ENCODE measurements at regions not wholly inside any gene's neighbourhood (a gene's known extent, or its start where the extent isn't known, plus 50 kb on each side); places are given as distances from the start of the nearest gene placed in this dataset.

GRCh38 chr4:31108762-31109161, 388.6 kb downstream of the PCDH7 start:
- Histone ChIP-seq H3K27ac (ENCODE audit: low read depth, low read length, poor library complexity, severe bottlenecking) (no peak overlapping the region), H3K79me2 (ENCODE audit: insufficient read depth, low read depth, low read length) (no peaks in the 10 kb centered on the region), H3K4me2 (ENCODE audit: low read length) (no peak overlapping the region), H3K36me3 (ENCODE audit: insufficient read depth, low read length) (no peaks in the 10 kb centered on the region), H3K9me2 (ENCODE audit: insufficient read depth, low read length) (no peaks in the 10 kb centered on the region), H3K4me1 (ENCODE audit: insufficient read depth, low read length, poor library complexity, severe bottlenecking) (no peaks in the 10 kb centered on the region), H3K9me3 (ENCODE audit: low read length) (no peaks in the 10 kb centered on the region), H2AFZ (ENCODE audit: low read length) (no peak overlapping the region), H4K20me1 (ENCODE audit: insufficient read depth, low read length) (no peaks in the 10 kb centered on the region), H3K4me3 (ENCODE audit: low read depth, low read length, poor library complexity, severe bottlenecking) (no peak overlapping the region)
- ChIA-PET CTCF (ENCODE audit: unreplicated experiment) (no interaction called here), POLR2A (no interaction called here)
- BruUV-seq (replicated peaks) = no TSS peak
- intact Hi-C loops (cut with micrococcal nuclease; ENCODE audit: unreplicated experiment) = no loop called here
- TF ChIP-seq CTCF (conservative IDR thresholded peaks at IDR 0.05; ENCODE audit: low read length) (no peak), EZH2phosphoT487 (IDR thresholded peaks at IDR 0.05; ENCODE audit: borderline replicate concordance, low read depth, low read length) (no peak)
- DNase-seq (ENCODE audit: low spot score) = no peak

DNA sequence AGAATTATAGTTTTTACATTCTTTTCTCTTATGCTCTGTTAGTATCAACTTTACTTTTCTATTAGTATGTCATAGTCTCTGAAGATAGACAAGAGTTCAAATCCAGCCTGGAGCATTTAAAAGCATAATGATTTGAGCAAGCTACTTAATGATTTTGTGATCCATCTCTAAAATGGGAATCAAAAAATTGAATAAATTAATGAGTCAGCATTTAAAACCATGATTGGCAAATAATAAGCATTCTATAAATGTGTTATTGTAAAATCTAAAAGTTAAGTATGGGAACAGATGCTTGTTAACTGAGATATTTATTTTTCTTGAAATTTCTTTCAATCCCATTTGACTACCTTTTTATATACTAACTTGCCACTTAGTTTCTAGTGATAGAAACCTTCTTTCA, 391.6 kb downstream of the PCDH7 start:
- TF ChIP-seq CTCF (conservative IDR thresholded peaks at IDR 0.05; ENCODE audit: low read length) (no peak), EZH2phosphoT487 (IDR thresholded peaks at IDR 0.05; ENCODE audit: borderline replicate concordance, low read depth, low read length) (no peak)
- ChIA-PET CTCF (ENCODE audit: unreplicated experiment) (no interaction called here), POLR2A (no interaction called here)
- Histone ChIP-seq H3K79me2 (ENCODE audit: insufficient read depth, low read depth, low read length) (no peaks in the 10 kb centered on the region), H3K4me1 (ENCODE audit: insufficient read depth, low read length, poor library complexity, severe bottlenecking) (no peaks in the 10 kb centered on the region), H3K36me3 (ENCODE audit: insufficient read depth, low read length) (no peaks in the 10 kb centered on the region), H4K20me1 (ENCODE audit: insufficient read depth, low read length) (no peaks in the 10 kb centered on the region), H3K9me2 (ENCODE audit: insufficient read depth, low read length) (no peaks in the 10 kb centered on the region), H3K9me3 (ENCODE audit: low read length) (no peaks in the 10 kb centered on the region), H3K27ac (ENCODE audit: low read depth, low read length, poor library complexity, severe bottlenecking) (no peak overlapping the region), H3K4me2 (ENCODE audit: low read length) (no peak overlapping the region), H3K4me3 (ENCODE audit: low read depth, low read length, poor library complexity, severe bottlenecking) (no peak overlapping the region), H2AFZ (ENCODE audit: low read length) (no peak overlapping the region)
- intact Hi-C loops (cut with micrococcal nuclease; ENCODE audit: unreplicated experiment) = no loop called here
- BruUV-seq (replicated peaks) = no TSS peak
- DNase-seq (ENCODE audit: low spot score) = no peak

DNA sequence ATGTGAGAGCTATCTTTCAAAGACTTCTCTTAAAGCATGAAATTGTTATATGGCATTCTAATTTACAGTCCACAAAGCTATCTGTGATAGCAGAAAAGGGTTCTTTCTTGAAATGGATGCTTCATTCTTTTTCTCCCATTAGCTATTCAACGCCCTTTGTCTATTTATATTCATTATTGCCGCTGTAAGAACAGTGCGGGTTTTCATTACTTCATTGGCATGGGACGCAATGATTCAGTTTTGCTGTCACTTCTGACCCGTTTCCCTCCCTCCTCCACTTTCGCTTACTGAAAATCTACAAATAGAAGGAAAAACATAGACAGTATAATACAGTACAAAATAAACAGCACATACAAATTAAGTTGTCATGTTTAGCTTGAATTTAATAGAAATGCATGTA, 394.6 kb downstream of the PCDH7 start:
- no peak overlapping the region for H2AFZ ChIP-seq (ENCODE audit: low read length)
- H3K36me3 ChIP-seq (ENCODE audit: insufficient read depth, low read length) = no peaks in the 10 kb centered on the region
- H3K9me3 ChIP-seq (ENCODE audit: low read length) = no peaks in the 10 kb centered on the region
- H3K27ac ChIP-seq (ENCODE audit: low read depth, low read length, poor library complexity, severe bottlenecking) = no peak overlapping the region
- intact Hi-C loops (cut with micrococcal nuclease; ENCODE audit: unreplicated experiment) = no loop called here
- BruUV-seq (replicated peaks) = no TSS peak
- H3K4me2 ChIP-seq (ENCODE audit: low read length) = no peak overlapping the region
- CTCF ChIA-PET (ENCODE audit: unreplicated experiment) = no interaction called here
- DNase-seq (ENCODE audit: low spot score) = no peak
- H3K9me2 ChIP-seq (ENCODE audit: insufficient read depth, low read length) = no peaks in the 10 kb centered on the region
- H3K4me1 ChIP-seq (ENCODE audit: insufficient read depth, low read length, poor library complexity, severe bottlenecking) = no peaks in the 10 kb centered on the region
- no peaks in the 10 kb centered on the region for H3K79me2 ChIP-seq (ENCODE audit: insufficient read depth, low read depth, low read length)
- no peak overlapping the region for H3K4me3 ChIP-seq (ENCODE audit: low read depth, low read length, poor library complexity, severe bottlenecking)
- POLR2A ChIA-PET = no interaction called here
- H4K20me1 ChIP-seq (ENCODE audit: insufficient read depth, low read length) = no peaks in the 10 kb centered on the region
- TF ChIP-seq CTCF (conservative IDR thresholded peaks at IDR 0.05; ENCODE audit: low read length) (no peak), EZH2phosphoT487 (IDR thresholded peaks at IDR 0.05; ENCODE audit: borderline replicate concordance, low read depth, low read length) (no peak)
